ENCODE measurements at regions not wholly inside any gene's neighbourhood (a gene's known extent, or its start where the extent isn't known, plus 50 kb on each side); places are given as distances from the start of the nearest gene placed in this dataset.

- TF ChIP-seq CTCF (IDR thresholded peaks at IDR 0.05) (no peak), IRF3 (IDR thresholded peaks at IDR 0.05; ENCODE audit: low read depth, low read length) (no peak)
Observed at GRCh38 chr6:104050455-104050854, 809.3 kb downstream of the HACE1 start.
